GM06990 (cell line): ENCODE measurements at regions not wholly inside any gene's neighbourhood (a gene's known extent, or its start where the extent isn't known, plus 50 kb on each side); places are given as distances from the start of the nearest gene placed in this dataset.
"Not testable (repeated sequence)": the region's sequence is repeated elsewhere in the genome, so short reads cannot be mapped to it uniquely, and the experiment has no call there.

Experiments used
- DNase-seq: peaks from one replicate; pipeline ENCODE4 v3.0.0-alpha.2; 2011; ENCODE audit not compliant: insufficient read length; ENCODE audit errors: extremely low read depth
- H3K27me3 ChIP-seq: replicated peaks from 2 replicates; pipeline ENCODE4 v1.6.0; 2011; ENCODE audit warnings: low read length; ENCODE audit not compliant: control insufficient read depth, insufficient read depth
- H3K36me3 ChIP-seq: 2 replicates; pipeline ENCODE4 v1.5.1; 2011; ENCODE audit warnings: low read length; ENCODE audit not compliant: control insufficient read depth, insufficient read depth
- H3K4me3 ChIP-seq: replicated peaks from 2 replicates; pipeline ENCODE4 v1.5.1; 2011; ENCODE audit warnings: low read depth, mild to moderate bottlenecking, control low read depth, low read length

DNA sequence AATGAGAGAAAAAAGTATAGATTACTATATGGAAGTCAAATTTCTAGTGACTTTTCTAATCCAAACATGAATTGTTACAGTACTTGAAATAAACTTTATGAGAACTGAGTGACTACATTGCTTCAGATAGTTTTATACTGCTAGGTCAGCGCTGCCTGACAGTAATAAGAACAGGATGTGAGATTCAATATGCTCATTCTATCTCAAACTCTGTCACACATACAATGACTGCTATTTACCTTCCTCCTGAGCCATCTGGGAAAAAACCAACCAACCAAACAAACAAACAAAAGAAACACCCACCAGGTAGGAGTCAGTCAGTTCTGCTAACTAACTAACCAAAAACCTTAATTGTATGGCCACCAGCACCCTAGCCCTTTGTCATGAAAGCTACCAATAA is 89.0 kb upstream of the NOTCH2NLA start:
- DNase-seq, H3K36me3 ChIP-seq, H3K27me3 ChIP-seq, H3K4me3 ChIP-seq: not testable (repeated sequence)

DNA sequence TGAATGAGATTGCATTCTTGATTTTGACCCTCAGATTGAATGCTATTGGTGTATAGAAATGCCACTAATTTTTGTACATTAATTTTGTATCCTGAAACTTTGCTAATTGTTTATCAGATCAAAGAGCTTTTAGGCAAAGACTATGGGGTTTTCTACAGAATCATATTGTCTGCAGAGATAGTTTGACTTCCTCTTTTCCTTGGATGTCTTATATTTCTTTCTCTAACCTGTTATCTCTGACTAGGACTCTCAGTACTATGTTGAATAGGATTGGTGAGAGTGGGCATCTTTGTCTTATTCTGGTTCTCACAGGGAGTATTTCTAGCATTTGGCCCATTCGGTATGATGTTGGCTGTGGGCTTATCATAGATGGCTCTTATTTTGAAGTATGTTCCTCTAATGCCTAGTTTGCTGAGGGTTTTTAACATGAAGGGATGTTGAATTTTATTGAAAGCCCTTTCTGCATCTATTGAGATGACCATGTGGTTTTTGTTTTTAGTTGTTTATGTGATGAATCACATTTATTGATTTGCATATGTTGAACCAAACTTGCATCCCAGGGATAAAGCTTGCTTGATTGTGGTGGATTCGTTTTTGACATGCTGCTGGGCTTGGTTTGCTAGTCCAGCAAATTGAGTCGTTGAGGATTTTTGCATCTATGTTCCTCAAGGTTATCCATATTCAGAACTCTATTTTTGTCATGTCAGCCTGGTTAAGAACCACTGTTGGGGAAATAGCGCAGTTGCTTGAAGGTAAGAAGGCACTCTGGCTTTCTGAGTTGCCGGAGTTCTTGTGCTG is 85.8 kb upstream of the NOTCH2NLA start:
- H3K4me3 ChIP-seq = not testable (repeated sequence)

DNA sequence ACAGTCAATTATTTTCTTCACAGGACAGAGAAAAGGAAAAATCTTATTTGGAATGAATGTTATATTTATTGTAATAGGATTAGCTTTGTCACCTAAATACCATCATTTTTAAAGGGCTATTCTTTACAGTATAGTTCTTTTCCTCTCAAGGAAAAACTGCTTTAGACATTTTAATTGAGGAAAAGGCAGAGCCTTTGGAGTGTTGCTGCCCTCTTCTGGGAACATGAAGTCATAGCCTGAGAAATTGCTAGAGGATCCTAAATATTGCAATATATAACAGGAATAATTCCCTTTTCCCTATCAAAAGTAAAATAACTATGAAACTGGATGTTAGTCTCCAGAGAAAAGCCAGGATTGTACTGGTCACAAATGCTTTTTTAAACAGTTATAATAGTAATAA is 81.8 kb upstream of the NOTCH2NLA start:
- H3K36me3 ChIP-seq, H3K4me3 ChIP-seq, H3K27me3 ChIP-seq, DNase-seq: not testable (repeated sequence)

More for the DNA sequence above, 85.8 kb upstream of the NOTCH2NLA start:
- H3K36me3 ChIP-seq, DNase-seq, H3K27me3 ChIP-seq: not testable (repeated sequence)

GRCh38 chr1:146309427-146309826 is 80.6 kb upstream of the NOTCH2NLA start:
- H3K36me3 ChIP-seq, DNase-seq, H3K27me3 ChIP-seq, H3K4me3 ChIP-seq: not testable (repeated sequence)

DNA sequence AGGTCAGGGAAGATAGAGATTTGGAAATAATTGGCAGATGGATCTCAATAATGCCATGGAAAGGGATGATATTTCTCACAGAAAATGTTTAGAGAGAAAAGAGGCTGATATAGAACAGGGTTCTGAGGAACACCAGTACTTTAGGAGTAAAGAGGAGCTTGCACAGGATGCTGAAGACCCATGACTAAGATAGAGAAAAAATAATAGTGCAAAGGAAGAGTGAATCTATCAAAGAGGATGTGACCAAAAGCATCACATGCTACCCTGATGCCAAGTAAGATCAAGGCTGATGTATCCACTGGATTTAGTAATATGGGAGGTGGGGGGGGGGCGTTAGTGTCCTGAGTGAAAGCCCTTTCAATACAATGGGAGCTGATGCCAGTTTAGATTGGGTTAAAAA is 80.1 kb upstream of the NOTCH2NLA start:
- H3K4me3 ChIP-seq, H3K36me3 ChIP-seq, DNase-seq, H3K27me3 ChIP-seq: not testable (repeated sequence)

- not testable (repeated sequence) for H3K36me3 ChIP-seq, DNase-seq, H3K4me3 ChIP-seq, H3K27me3 ChIP-seq
Observed at GRCh38 chr1:146308152-146308551, 79.3 kb upstream of the NOTCH2NLA start.

GRCh38 chr1:146307632-146308031 is 78.8 kb upstream of the NOTCH2NLA start:
- H3K4me3 ChIP-seq, H3K36me3 ChIP-seq, DNase-seq, H3K27me3 ChIP-seq: not testable (repeated sequence)

DNA sequence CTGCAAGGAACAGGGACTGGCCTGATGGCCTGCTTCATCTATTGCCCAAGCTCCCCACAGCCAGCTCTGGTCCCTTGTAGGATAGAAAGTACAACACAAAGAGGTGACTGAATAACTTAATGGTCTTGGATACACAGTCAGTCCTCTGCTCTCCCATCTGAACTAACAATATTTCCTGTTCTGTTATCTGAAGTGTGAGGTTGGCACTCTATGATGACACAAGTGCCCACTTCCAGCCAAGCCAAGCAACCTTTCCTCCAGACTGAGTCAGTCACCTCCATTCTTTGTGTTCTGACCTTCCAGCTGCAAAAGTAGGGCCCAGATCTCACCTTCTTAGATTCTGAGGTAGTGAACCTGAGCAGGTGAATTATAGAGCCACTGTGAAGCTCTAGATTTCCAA is 77.8 kb upstream of the NOTCH2NLA start:
- not testable (repeated sequence) for DNase-seq, H3K4me3 ChIP-seq, H3K36me3 ChIP-seq, H3K27me3 ChIP-seq

GRCh38 chr1:146305442-146305841 is 76.6 kb upstream of the NOTCH2NLA start:
- H3K4me3 ChIP-seq, DNase-seq, H3K36me3 ChIP-seq, H3K27me3 ChIP-seq: not testable (repeated sequence)

DNA sequence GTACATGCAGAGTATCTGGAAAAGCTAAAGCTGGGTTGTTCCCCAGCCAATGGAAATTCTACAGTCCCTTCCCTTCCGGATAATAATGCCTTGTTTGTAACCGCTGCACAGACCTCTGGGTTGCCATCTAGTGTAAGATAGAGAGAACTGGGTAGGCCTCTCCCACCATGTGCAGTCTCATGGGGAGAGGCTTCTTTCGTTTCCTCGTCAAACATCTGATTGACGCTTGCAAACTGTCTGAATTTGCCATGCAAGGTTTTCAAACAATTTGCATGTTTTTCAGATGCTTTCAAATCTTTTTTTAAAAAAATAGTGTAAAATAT is 69.7 kb upstream of the NOTCH2NLA start:
- DNase-seq, H3K27me3 ChIP-seq, H3K36me3 ChIP-seq, H3K4me3 ChIP-seq: not testable (repeated sequence)

DNA sequence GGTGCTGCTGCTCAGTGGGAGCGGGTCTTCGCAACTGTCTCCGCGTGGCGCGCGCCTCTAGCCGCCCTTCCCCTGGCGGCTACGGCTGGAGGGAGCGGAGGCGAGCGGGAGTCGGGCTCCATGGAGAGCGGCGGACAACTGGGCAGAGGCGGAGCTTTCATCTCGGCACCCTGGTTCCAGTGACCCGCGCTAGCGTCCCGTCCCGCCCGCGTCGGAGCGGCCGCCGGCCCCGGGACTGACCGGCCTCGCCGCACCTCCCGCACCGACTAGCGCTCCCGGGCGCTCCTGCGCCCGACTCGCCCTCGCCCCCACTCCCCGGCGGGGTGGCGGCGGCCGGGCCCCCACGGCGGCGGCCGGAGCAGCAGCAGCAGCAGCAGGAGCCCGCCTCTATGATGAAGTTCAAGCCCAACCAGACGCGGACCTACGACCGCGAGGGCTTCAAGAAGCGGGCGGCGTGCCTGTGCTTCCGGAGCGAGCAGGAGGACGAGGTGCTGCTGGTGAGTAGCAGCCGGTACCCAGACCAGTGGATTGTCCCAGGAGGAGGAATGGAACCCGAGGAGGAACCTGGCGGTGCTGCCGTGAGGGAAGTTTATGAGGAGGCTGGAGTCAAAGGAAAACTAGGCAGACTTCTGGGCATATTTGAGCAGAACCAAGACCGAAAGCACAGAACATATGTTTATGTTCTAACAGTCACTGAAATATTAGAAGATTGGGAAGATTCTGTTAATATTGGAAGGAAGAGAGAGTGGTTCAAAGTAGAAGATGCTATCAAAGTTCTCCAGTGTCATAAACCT is 69.2 kb upstream of the NOTCH2NLA start:
- H3K36me3 ChIP-seq, H3K27me3 ChIP-seq, H3K4me3 ChIP-seq, DNase-seq: not testable (repeated sequence)

- not testable (repeated sequence) for H3K27me3 ChIP-seq, H3K36me3 ChIP-seq, DNase-seq, H3K4me3 ChIP-seq
Observed at GRCh38 chr1:146292940-146293936, 64.4 kb upstream of the NOTCH2NLA start.

- not testable (repeated sequence) for DNase-seq, H3K36me3 ChIP-seq, H3K4me3 ChIP-seq, H3K27me3 ChIP-seq
Observed at GRCh38 chr1:146292424-146292823, 63.6 kb upstream of the NOTCH2NLA start.

DNA sequence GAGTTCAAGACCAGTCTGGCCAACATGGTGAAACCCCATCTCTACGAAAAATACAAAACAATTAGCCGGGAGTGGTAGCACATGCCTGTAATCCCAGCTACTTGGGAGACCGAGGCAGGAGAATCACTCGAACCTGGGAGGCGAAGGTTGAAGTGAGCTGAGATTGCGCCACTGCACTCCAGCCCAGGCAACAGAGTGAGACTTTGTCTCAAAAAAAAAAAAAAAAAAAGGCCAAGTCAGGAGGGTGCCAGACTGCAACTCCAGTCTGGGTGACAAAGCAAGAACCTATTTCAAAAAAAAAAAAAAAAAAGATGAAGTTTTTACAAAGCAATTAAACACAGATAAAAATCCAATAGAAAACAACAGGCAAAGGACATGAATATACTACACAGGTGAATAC is 59.1 kb upstream of the NOTCH2NLA start:
- H3K36me3 ChIP-seq, DNase-seq, H3K27me3 ChIP-seq, H3K4me3 ChIP-seq: not testable (repeated sequence)
